ENCODE measurements at regions not wholly inside any gene's neighbourhood (a gene's known extent, or its start where the extent isn't known, plus 50 kb on each side); places are given as distances from the start of the nearest gene placed in this dataset.

- H3K27ac ChIP-seq (ENCODE audit: low read depth), result no peak overlapping the region
- Mint-ChIP-seq H3K27ac (no peak overlapping the region), H3K36me3 (ENCODE audit: low read depth) (no peaks in the 10 kb centered on the region), H3K9me3 (no peaks in the 10 kb centered on the region), H3K4me1 (peaks cover 7% of the 10 kb centered on the region; the same call in 2 of the 3 replicates), H3K27me3 (ENCODE audit: insufficient read depth, low read depth, poor library complexity) (no peaks in the 10 kb centered on the region), H3K4me3 (no peak overlapping the region)
- no peak for DNase-seq (ENCODE audit: low spot score)
- H3F3A ChIP-seq (replicated peaks; ENCODE audit: low read depth), result no peaks in the 10 kb centered on the region
- H3K4me2 ChIP-seq, result no peak overlapping the region
- no peak overlapping the region for H3K4me3 ChIP-seq
- no peaks in the 10 kb centered on the region for H4K20me1 ChIP-seq (replicated peaks; ENCODE audit: insufficient read depth)
- no peaks in the 10 kb centered on the region for H3K36me3 ChIP-seq (ENCODE audit: insufficient read depth)
- H3K4me1 ChIP-seq (ENCODE audit: insufficient read depth), result no peaks in the 10 kb centered on the region
- no peaks in the 10 kb centered on the region for H3K9me2 ChIP-seq (ENCODE audit: insufficient read depth)
- ATAC-seq, result no peak
- no peaks in the 10 kb centered on the region for H3K27me3 ChIP-seq (ENCODE audit: insufficient read depth)
- TF ChIP-seq ZNF462 (CRISPR knock-in tag; IDR thresholded peaks at IDR 0.05) (no peak), POLR2AphosphoS5 (IDR thresholded peaks at IDR 0.05; ENCODE audit: low read depth) (no peak), ZNF331 (CRISPR knock-in tag; IDR thresholded peaks at IDR 0.05; ENCODE audit: low read depth) (no peak), CTCF (conservative IDR thresholded peaks at IDR 0.05; ENCODE audit: low read depth in 2 of 2) (no peak), EZH2 (IDR thresholded peaks at IDR 0.05; ENCODE audit: low read depth, unreplicated experiment) (no peak), NANOG (IDR thresholded peaks at IDR 0.05; ENCODE audit: borderline replicate concordance) (no peak), STAT1 (IDR thresholded peaks at IDR 0.05; ENCODE audit: unreplicated experiment) (no peak), ZNF114 (CRISPR knock-in tag; IDR thresholded peaks at IDR 0.05) (no peak), CREB1 (CRISPR knock-in tag; IDR thresholded peaks at IDR 0.05; ENCODE audit: low read depth) (no peak)
- no peak overlapping the region for H2AFZ ChIP-seq
- no peaks in the 10 kb centered on the region for H3K79me2 ChIP-seq (replicated peaks; ENCODE audit: insufficient read depth)
Observed at GRCh38 chr2:145112467-145112866, 592.5 kb upstream of the ZEB2 start.

Data from GM23338 (cell line).